Gastrocnemius medialis (tissue), 4 donors: ENCODE measurements at regions not wholly inside any gene's neighbourhood (a gene's known extent, or its start where the extent isn't known, plus 50 kb on each side); places are given as distances from the start of the nearest gene placed in this dataset.

ENCODE experiments used
- ATAC-seq, 2 donors: fragments of 150-250 bp; one replicate each; pipeline ENCODE4 v1.9.1; 2016
- DNase-seq, 2 donors: peaks; one replicate each; pipeline ENCODE4 v3.0.0-alpha.2; 2019
- H3K27ac ChIP-seq, 4 donors: fragments of 200-600 bp; sonication (generic); 1 replicate in 1 of 4; 2 replicates in 3 of 4; pipeline ENCODE4 v1.5.1; 2016 to 2018; ENCODE audit warnings: mild to moderate bottlenecking in 2 of 4, moderate library complexity in 1 of 4
- H3K27me3 ChIP-seq, 3 donors: fragments of 200-600 bp; sonication (generic) in 2 of 3; 1 replicate in 1 of 3; 2 replicates in 2 of 3; pipeline versions ENCODE4 v1.5.1 to v1.6.0; 2016 to 2019; ENCODE audit warnings: mild to moderate bottlenecking in 1 of 3, moderate library complexity in 1 of 3
- H3K36me3 ChIP-seq, 2 donors: fragments of 200-600 bp; sonication (generic) in 1 of 2; one replicate each; pipeline ENCODE4 v1.5.1; 2017 to 2018
- H3K4me1 ChIP-seq, 2 donors: fragments of 200-600 bp; sonication (generic) in 1 of 2; one replicate each; pipeline ENCODE4 v1.5.1; 2016 to 2017; ENCODE audit warnings: mild to moderate bottlenecking in 2 of 2
- H3K4me3 ChIP-seq, 4 donors: fragments of 200-600 bp; sonication (generic) in 3 of 4; 1 replicate in 1 of 4; 2 replicates in 3 of 4; pipeline ENCODE4 v1.5.1; 2016 to 2019; ENCODE audit warnings: mild to moderate bottlenecking in 2 of 4
- H3K9me3 ChIP-seq, 3 donors: fragments of 200-600 bp; sonication (generic) in 2 of 3; 1 replicate in 1 of 3; 2 replicates in 2 of 3; pipeline ENCODE4 v1.5.1; 2016 to 2019
- POLR2A ChIP-seq, 2 donors: fragments of 450-650 bp; IDR thresholded peaks; one replicate each; pipeline ENCODE4 v1.6.1; 2017; ENCODE audit warnings: antibody characterized with exemption in 2 of 2, mild to moderate bottlenecking in 2 of 2, moderate library complexity in 2 of 2
- in situ Hi-C, 4 donors: fragments of 200-750 bp; cut with MboI; loops; one replicate each; pipeline versions ENCODE4 v1.15.0 to v1.8.0; 2017; ENCODE audit warnings: low sequenced_read_pairs in 4 of 4
- intact Hi-C: fragments of 100-400 bp; cut with DNase I; formaldehyde crosslinking; loops from one replicate; pipeline ENCODE4 v1.15.1; 2023; ENCODE audit warnings: low total_unique reads
- TF ChIP-seq, protein P1 (sequence below), 5 experiments: fragments of 450-650 bp in 3 of 5; fragments of 200-600 bp in 2 of 5; sonication (generic) in 2 of 5; IDR thresholded peaks in 4 of 5; conservative IDR thresholded peaks in 1 of 5; 1 replicate in 4 of 5; 2 replicates in 1 of 5; pipeline ENCODE4 v1.5.1; 2016 to 2019; ENCODE audit warnings: antibody characterized with exemption in 5 of 5, mild to moderate bottlenecking in 3 of 5, moderate library complexity in 3 of 5

DNA sequence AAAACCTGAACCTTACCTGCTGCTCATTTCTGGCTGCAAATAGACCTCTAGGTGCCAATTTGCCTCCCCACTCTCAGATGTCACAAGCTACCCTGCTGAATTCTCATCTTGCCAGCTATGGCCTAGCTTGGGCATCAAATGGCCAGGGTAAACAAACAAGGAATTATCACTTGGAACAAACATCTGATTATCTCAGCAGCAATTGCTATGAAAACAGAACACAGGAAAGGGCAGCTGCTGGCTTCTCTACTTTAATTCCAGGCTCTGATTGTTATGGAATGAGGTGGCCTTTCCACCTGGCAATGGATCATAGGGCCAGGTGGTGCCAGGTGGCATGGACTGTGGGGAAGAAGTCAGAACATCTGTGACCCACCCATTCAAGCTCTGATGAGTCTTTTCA lies 505.1 kb downstream of the TLR4 start:
- intact Hi-C loops (no loop called here), in situ Hi-C loops (no loop called here)
- no peaks in the 10 kb centered on the region for H3K36me3 ChIP-seq
- no peaks in the 10 kb centered on the region for H3K9me3 ChIP-seq
- ATAC-seq (no peak), DNase-seq (no peak)
- no peak overlapping the region for H3K27ac ChIP-seq
- TF ChIP-seq POLR2A (IDR thresholded peaks at IDR 0.05) = no peak
- no peaks in the 10 kb centered on the region for H3K27me3 ChIP-seq
- no peaks in the 10 kb centered on the region for H3K4me1 ChIP-seq
- no peak overlapping the region for H3K4me3 ChIP-seq

DNA sequence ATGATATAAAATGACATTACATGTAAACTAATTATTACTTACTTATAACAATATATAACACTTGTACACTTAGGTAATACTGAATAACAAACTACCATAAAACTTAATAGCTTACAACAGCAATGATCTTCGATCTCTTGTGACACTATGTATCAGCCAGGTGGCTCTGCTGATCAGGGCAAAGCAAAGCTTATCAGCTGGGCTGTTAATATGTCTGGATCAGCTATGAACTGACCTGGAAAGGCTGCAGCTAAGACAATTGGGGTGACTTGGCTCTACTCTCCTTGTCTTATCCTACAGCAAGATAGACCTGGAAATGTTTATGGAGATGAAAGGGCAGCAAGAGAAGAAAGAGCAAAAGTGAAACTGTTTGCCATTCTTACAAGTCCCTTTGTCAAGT lies 511.3 kb downstream of the TLR4 start:
- in situ Hi-C loops (no loop called here), intact Hi-C loops (no loop called here)
- ATAC-seq (no peak), DNase-seq (no peak)
- Histone ChIP-seq H3K27me3 (no peaks in the 10 kb centered on the region), H3K27ac (no peak overlapping the region), H3K4me1 (no peaks in the 10 kb centered on the region), H3K9me3 (no peaks in the 10 kb centered on the region), H3K36me3 (no peaks in the 10 kb centered on the region), H3K4me3 (no peak overlapping the region)
- TF ChIP-seq, protein P1, sequence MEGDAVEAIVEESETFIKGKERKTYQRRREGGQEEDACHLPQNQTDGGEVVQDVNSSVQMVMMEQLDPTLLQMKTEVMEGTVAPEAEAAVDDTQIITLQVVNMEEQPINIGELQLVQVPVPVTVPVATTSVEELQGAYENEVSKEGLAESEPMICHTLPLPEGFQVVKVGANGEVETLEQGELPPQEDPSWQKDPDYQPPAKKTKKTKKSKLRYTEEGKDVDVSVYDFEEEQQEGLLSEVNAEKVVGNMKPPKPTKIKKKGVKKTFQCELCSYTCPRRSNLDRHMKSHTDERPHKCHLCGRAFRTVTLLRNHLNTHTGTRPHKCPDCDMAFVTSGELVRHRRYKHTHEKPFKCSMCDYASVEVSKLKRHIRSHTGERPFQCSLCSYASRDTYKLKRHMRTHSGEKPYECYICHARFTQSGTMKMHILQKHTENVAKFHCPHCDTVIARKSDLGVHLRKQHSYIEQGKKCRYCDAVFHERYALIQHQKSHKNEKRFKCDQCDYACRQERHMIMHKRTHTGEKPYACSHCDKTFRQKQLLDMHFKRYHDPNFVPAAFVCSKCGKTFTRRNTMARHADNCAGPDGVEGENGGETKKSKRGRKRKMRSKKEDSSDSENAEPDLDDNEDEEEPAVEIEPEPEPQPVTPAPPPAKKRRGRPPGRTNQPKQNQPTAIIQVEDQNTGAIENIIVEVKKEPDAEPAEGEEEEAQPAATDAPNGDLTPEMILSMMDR (IDR thresholded peaks at IDR 0.05 in 4 of 5, conservative IDR thresholded peaks at IDR 0.05 in 1 of 5) = no peak
- TF ChIP-seq POLR2A (IDR thresholded peaks at IDR 0.05) = no peak

- in situ Hi-C loops (no loop called here), intact Hi-C loops (no loop called here)
- ATAC-seq = no peak
- no peaks in the 10 kb centered on the region for H3K4me1 ChIP-seq
- H3K9me3 ChIP-seq = no peaks in the 10 kb centered on the region
- H3K4me3 ChIP-seq = no peak overlapping the region
- no peak overlapping the region for H3K27ac ChIP-seq
- H3K36me3 ChIP-seq = no peaks in the 10 kb centered on the region
- DNase-seq = no peak
- H3K27me3 ChIP-seq = no peaks in the 10 kb centered on the region
- no peak for TF ChIP-seq POLR2A (IDR thresholded peaks at IDR 0.05)
- TF ChIP-seq, protein P1 (IDR thresholded peaks at IDR 0.05 in 4 of 5, conservative IDR thresholded peaks at IDR 0.05 in 1 of 5) = no peak
Measured at GRCh38 chr9:118222375-118222774, 518.2 kb downstream of the TLR4 start.

- TF ChIP-seq, protein P1 (IDR thresholded peaks at IDR 0.05 in 4 of 5, conservative IDR thresholded peaks at IDR 0.05 in 1 of 5) = no peak
- no peak for TF ChIP-seq POLR2A (IDR thresholded peaks at IDR 0.05)
- H3K9me3 ChIP-seq = no peaks in the 10 kb centered on the region
- H3K27ac ChIP-seq = no peak overlapping the region
- intact Hi-C loops = no loop called here
- in situ Hi-C loops = no loop called here
- no peaks in the 10 kb centered on the region for H3K4me1 ChIP-seq
- H3K27me3 ChIP-seq = no peaks in the 10 kb centered on the region
- H3K36me3 ChIP-seq = no peaks in the 10 kb centered on the region
- ATAC-seq (no peak), DNase-seq (no peak)
- no peak overlapping the region for H3K4me3 ChIP-seq
Measured at GRCh38 chr9:118223111-118223510, 518.9 kb downstream of the TLR4 start.

DNA sequence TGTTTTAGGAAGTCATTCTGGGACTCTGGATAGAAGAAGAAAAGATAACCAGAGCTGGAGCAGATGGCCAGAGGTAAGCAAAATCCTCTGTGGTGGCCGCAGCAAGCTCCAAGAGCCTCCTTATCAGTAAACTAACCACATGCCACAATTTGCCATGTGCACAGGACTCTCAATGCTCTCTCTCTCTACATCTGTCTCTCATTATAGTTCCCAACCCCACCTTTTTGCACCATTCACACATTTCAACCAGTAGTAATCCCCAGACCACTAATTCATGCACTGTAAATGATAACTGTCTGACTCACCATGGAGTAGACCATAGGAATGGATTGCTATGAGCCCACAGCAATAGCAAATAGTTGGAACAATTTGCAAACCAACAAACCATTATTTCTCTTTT lies 526.1 kb downstream of the TLR4 start:
- Histone ChIP-seq H3K27ac (no peak overlapping the region), H3K9me3 (no peaks in the 10 kb centered on the region), H3K4me3 (no peak overlapping the region), H3K27me3 (no peaks in the 10 kb centered on the region), H3K36me3 (no peaks in the 10 kb centered on the region), H3K4me1 (no peaks in the 10 kb centered on the region)
- intact Hi-C loops = no loop called here
- no peak for DNase-seq
- no peak for ATAC-seq
- TF ChIP-seq POLR2A (IDR thresholded peaks at IDR 0.05) = no peak
- TF ChIP-seq, protein P1 (IDR thresholded peaks at IDR 0.05 in 4 of 5, conservative IDR thresholded peaks at IDR 0.05 in 1 of 5) = no peak
- in situ Hi-C loops = no loop called here
